ENCODE measurements at regions not wholly inside any gene's neighbourhood (a gene's known extent, or its start where the extent isn't known, plus 50 kb on each side); places are given as distances from the start of the nearest gene placed in this dataset.

- no peak for TF ChIP-seq CTCF (IDR thresholded peaks at IDR 0.05 in 4 of 5, conservative IDR thresholded peaks at IDR 0.05 in 1 of 5)
- no peak for TF ChIP-seq POLR2A (IDR thresholded peaks at IDR 0.05)
Observed at GRCh38 chr1:229853751-229854150, 213.3 kb upstream of the GALNT2 start.
